Endothelial cell of umbilical vein (primary cell): ENCODE measurements at regions not wholly inside any gene's neighbourhood (a gene's known extent, or its start where the extent isn't known, plus 50 kb on each side); places are given as distances from the start of the nearest gene placed in this dataset.

ENCODE experiments used
- BruUV-seq: library from RNA; stranded (reverse); fragments of 400-500 nt; replicated peaks from 2 replicates; lab custom pipeline; 2021; lab: Mats Ljungman, UMichigan
- CTCF ChIA-PET: fragments of 300-600, 350-600 bp; sonication (Branson Sonifier 250); formaldehyde crosslinking; loops from one replicate; lab custom pipeline; 2021; ENCODE audit warnings: antibody characterized with exemption, inconsistent platforms; lab: Charles Lee
- POLR2A ChIA-PET: fragments of 300-600, 350-600 bp; sonication (Branson Sonifier 250); formaldehyde crosslinking; loops from one replicate; lab custom pipeline; 2021; ENCODE audit warnings: antibody characterized with exemption, inconsistent platforms; lab: Charles Lee
- DNase-seq: peaks from one replicate; pipeline ENCODE4 v3.0.0-alpha.2; 2011; ENCODE audit warnings: low read depth, low spot score
- FAIRE-seq: peaks from 2 replicates; lab custom pipeline; 2011; peaks lifted over from hg19 to GRCh38; lab: Jason Lieb, UNC
- H2AFZ ChIP-seq: 2 replicates; pipeline ENCODE4 v1.6.0; 2012; ENCODE audit warnings: low read depth, low read length, control low read depth, inconsistent platforms
- H3K27ac ChIP-seq: 2 replicates; pipeline ENCODE4 v1.5.1; 2011; ENCODE audit warnings: low read depth, mild to moderate bottlenecking, control low read depth, low read length, moderate library complexity; ENCODE audit not compliant: insufficient read depth
- H3K27me3 ChIP-seq, 2 experiments: 2 replicates each; pipeline versions ENCODE4 v1.6.0 to v1.6.1; 2011; ENCODE audit warnings: low read length in 2 of 2, mixed read lengths in 1 of 2; ENCODE audit not compliant: control insufficient read depth in 2 of 2, insufficient read depth in 2 of 2
- H3K36me3 ChIP-seq, 2 experiments: 2 replicates in 1 of 2; 3 replicates in 1 of 2; pipeline ENCODE4 v1.5.1; 2011; ENCODE audit warnings: low read length in 2 of 2, mild to moderate bottlenecking in 1 of 2, moderate library complexity in 1 of 2; ENCODE audit not compliant: control insufficient read depth in 2 of 2, insufficient read depth in 2 of 2; ENCODE audit errors: extremely low read depth in 1 of 2
- H3K4me1 ChIP-seq: 3 replicates; pipeline ENCODE4 v1.5.1; 2011; ENCODE audit warnings: mild to moderate bottlenecking, low read length; ENCODE audit not compliant: control insufficient read depth, insufficient read depth; ENCODE audit errors: extremely low read depth
- H3K4me2 ChIP-seq: 2 replicates; pipeline ENCODE4 v1.6.1; 2011; ENCODE audit warnings: low read length, control low read depth, mixed read lengths; ENCODE audit not compliant: insufficient read depth
- H3K4me3 ChIP-seq, 3 experiments: fragments of 200-600 bp in 1 of 3; sonication (generic), shearing (Covaris generic) in 1 of 3; replicated peaks in 1 of 3; 2 replicates each; pipeline ENCODE4 v1.5.1; 2011 to 2016; ENCODE audit warnings: control low read depth in 3 of 3, low read length in 3 of 3, mild to moderate bottlenecking in 2 of 3, inconsistent platforms in 1 of 3, low read depth in 1 of 3, moderate library complexity in 1 of 3; ENCODE audit not compliant: insufficient read depth in 1 of 3
- H3K79me2 ChIP-seq: 2 replicates; pipeline ENCODE4 v1.6.0; 2012; ENCODE audit warnings: low read length, inconsistent platforms; ENCODE audit not compliant: control insufficient read depth, insufficient read depth
- H3K9ac ChIP-seq: replicated peaks from 2 replicates; pipeline ENCODE3; 2011; ENCODE audit warnings: low read length, control low read depth; ENCODE audit not compliant: insufficient read depth; ENCODE audit errors: extremely low read depth
- H3K9me1 ChIP-seq: replicated peaks from 3 replicates; pipeline ENCODE4 v1.6.0; 2011; ENCODE audit warnings: mild to moderate bottlenecking, low read length; ENCODE audit not compliant: control insufficient read depth, insufficient read depth; ENCODE audit errors: extremely low read depth
- H3K9me3 ChIP-seq: replicated peaks from 2 replicates; pipeline ENCODE4 v1.5.1; 2012; ENCODE audit warnings: low read length, inconsistent platforms; ENCODE audit not compliant: control insufficient read depth, insufficient read depth
- H4K20me1 ChIP-seq: replicated peaks from 2 replicates; pipeline ENCODE3; 2011; ENCODE audit warnings: mild to moderate bottlenecking, low read length; ENCODE audit not compliant: control insufficient read depth, insufficient read depth; ENCODE audit errors: extremely low read depth
- EZH2 ChIP-seq: IDR thresholded peaks from 2 replicates; pipeline ENCODE4 v1.6.1; 2012; ENCODE audit warnings: borderline replicate concordance, low read depth, mild to moderate bottlenecking, moderate library complexity, low read length, inconsistent platforms; ENCODE audit not compliant: severe bottlenecking
- FOS ChIP-seq: IDR thresholded peaks from 2 replicates; pipeline ENCODE4 v1.6.1; 2011; ENCODE audit warnings: mild to moderate bottlenecking, low read length, moderate library complexity, borderline replicate concordance; ENCODE audit not compliant: insufficient read depth
- GATA2 ChIP-seq: IDR thresholded peaks from 2 replicates; pipeline ENCODE4 v1.7.0; 2011; ENCODE audit warnings: low read depth, mild to moderate bottlenecking, moderate library complexity, mixed read lengths, low read length; ENCODE audit not compliant: insufficient read length, insufficient read depth
- MYC ChIP-seq: IDR thresholded peaks from one replicate; pipeline ENCODE4 v1.6.1; 2011; ENCODE audit warnings: mild to moderate bottlenecking, low read depth, low read length
- POLR2A ChIP-seq: IDR thresholded peaks from 2 replicates; pipeline ENCODE4 v1.6.1; 2012; ENCODE audit warnings: low read depth, mild to moderate bottlenecking, control low read depth, low read length
- POLR2AphosphoS5 ChIP-seq: IDR thresholded peaks from 2 replicates; pipeline ENCODE4 v1.6.1; 2012; ENCODE audit warnings: low read depth, mild to moderate bottlenecking, control low read depth, low read length, moderate library complexity; ENCODE audit not compliant: insufficient read depth
- dilution Hi-C: fragments of 300-500 bp; cut with MboI; formaldehyde crosslinking; loops from one replicate; pipeline ENCODE4 v1.15.0; 2019; ENCODE audit warnings: low sequenced_read_pairs; ENCODE audit not compliant: extremely low pct_ligation_motif_present
- intact Hi-C: fragments of 100-400 bp; cut with micrococcal nuclease; formaldehyde crosslinking; loops from one replicate; pipeline ENCODE4 v1.10.0; 2022
- TF ChIP-seq, protein P1 (sequence below), 2 donors: IDR thresholded peaks; 1 replicate in 1 of 2; 2 replicates in 1 of 2; pipeline ENCODE4 v1.5.1; 2011; ENCODE audit warnings: low read length in 2 of 2, mild to moderate bottlenecking in 2 of 2, moderate library complexity in 2 of 2, control low read depth in 1 of 2, inconsistent platforms in 1 of 2, low read depth in 1 of 2; ENCODE audit not compliant: insufficient read depth in 1 of 2; ENCODE audit errors: extremely low read depth in 1 of 2
- TF ChIP-seq, protein P2 (sequence below): IDR thresholded peaks from 2 replicates; pipeline ENCODE4 v1.6.1; 2011; ENCODE audit not compliant: insufficient read depth, insufficient read length

DNA sequence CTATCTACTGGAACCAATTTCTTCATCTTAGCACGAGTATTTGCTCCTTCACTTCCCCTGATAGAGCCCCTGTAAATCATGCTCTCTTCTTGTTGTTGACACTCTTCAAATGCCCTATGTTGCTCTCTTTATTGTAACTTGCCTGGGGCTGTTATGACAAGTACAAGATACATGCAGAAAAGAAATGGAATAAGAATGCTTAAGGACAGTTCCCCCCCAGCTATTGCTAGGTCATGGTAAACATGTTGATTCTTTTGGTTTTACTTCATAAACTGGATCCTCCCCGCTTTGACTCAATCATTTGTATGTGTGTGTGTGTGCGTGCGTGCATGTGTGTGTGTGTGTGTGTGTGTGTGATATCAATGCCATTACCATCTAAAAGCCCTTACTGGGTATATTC, 368.5 kb upstream of the CNTNAP5 start:
- Histone ChIP-seq H4K20me1 (no peaks in the 10 kb centered on the region), H3K4me1 (no peaks in the 10 kb centered on the region), H3K4me3 (no peak overlapping the region), H3K27ac (no peak overlapping the region), H3K9me1 (no peaks in the 10 kb centered on the region), H3K9me3 (peaks cover 2% of the 10 kb centered on the region), H3K36me3 (no peaks in the 10 kb centered on the region), H2AFZ (no peak overlapping the region), H3K4me2 (no peak overlapping the region), H3K79me2 (no peaks in the 10 kb centered on the region), H3K9ac (no peak overlapping the region), H3K27me3 (no peaks in the 10 kb centered on the region)
- dilution Hi-C loops = no loop called here
- no peak for TF ChIP-seq POLR2AphosphoS5
- TF ChIP-seq, protein P1, sequence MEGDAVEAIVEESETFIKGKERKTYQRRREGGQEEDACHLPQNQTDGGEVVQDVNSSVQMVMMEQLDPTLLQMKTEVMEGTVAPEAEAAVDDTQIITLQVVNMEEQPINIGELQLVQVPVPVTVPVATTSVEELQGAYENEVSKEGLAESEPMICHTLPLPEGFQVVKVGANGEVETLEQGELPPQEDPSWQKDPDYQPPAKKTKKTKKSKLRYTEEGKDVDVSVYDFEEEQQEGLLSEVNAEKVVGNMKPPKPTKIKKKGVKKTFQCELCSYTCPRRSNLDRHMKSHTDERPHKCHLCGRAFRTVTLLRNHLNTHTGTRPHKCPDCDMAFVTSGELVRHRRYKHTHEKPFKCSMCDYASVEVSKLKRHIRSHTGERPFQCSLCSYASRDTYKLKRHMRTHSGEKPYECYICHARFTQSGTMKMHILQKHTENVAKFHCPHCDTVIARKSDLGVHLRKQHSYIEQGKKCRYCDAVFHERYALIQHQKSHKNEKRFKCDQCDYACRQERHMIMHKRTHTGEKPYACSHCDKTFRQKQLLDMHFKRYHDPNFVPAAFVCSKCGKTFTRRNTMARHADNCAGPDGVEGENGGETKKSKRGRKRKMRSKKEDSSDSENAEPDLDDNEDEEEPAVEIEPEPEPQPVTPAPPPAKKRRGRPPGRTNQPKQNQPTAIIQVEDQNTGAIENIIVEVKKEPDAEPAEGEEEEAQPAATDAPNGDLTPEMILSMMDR (IDR thresholded peaks at IDR 0.05; ENCODE audit: extremely low read depth in 1 of 2, insufficient read depth in 1 of 2, low read depth in 1 of 2, low read length in 2 of 2) = no peak
- TF ChIP-seq, protein P2, sequence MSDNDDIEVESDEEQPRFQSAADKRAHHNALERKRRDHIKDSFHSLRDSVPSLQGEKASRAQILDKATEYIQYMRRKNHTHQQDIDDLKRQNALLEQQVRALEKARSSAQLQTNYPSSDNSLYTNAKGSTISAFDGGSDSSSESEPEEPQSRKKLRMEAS = no peak
- TF ChIP-seq EZH2 = no peak
- no peak for TF ChIP-seq FOS
- TF ChIP-seq POLR2A = no peak
- no peak for TF ChIP-seq MYC
- TF ChIP-seq GATA2 = no peak
- no TSS peak for BruUV-seq
- DNase-seq = no peak
- ChIA-PET POLR2A (no interaction called here), CTCF (no interaction called here)
- FAIRE-seq = no peak
- intact Hi-C loops = no loop called here
